Stimulated activated memory B cell treated with anti-CD40 and anti-IgM and Interleukin-4, amounts not matched to agents 10 μg/mL and 1 μg/mL and 100 μg/mL, for 72 hours (primary cell): ENCODE measurements at regions not wholly inside any gene's neighbourhood (a gene's known extent, or its start where the extent isn't known, plus 50 kb on each side); places are given as distances from the start of the nearest gene placed in this dataset.

Experiments used
- ATAC-seq: fragments of 150-1000 bp; cut with Tn5 transposase; 2 replicates; pipeline ENCODE4 v1.10.0; 2021
- H3K27ac Mint-ChIP-seq: one replicate; pipeline ENCODE4 v1.8.0; 2022; ENCODE audit warnings: mild to moderate bottlenecking, mixed read lengths
- H3K27me3 Mint-ChIP-seq: one replicate; pipeline ENCODE4 v1.8.0; 2022; ENCODE audit warnings: mixed read lengths
- H3K36me3 Mint-ChIP-seq: one replicate; pipeline ENCODE4 v1.8.0; 2022; ENCODE audit warnings: mixed read lengths
- H3K4me1 Mint-ChIP-seq: one replicate; pipeline ENCODE4 v1.8.0; 2022; ENCODE audit warnings: mixed read lengths
- H3K4me3 Mint-ChIP-seq: one replicate; pipeline ENCODE4 v1.8.0; 2022; ENCODE audit warnings: mild to moderate bottlenecking, moderate library complexity, mixed read lengths
- H3K9me3 Mint-ChIP-seq: one replicate; pipeline ENCODE4 v1.8.0; 2022; ENCODE audit warnings: mixed read lengths

DNA sequence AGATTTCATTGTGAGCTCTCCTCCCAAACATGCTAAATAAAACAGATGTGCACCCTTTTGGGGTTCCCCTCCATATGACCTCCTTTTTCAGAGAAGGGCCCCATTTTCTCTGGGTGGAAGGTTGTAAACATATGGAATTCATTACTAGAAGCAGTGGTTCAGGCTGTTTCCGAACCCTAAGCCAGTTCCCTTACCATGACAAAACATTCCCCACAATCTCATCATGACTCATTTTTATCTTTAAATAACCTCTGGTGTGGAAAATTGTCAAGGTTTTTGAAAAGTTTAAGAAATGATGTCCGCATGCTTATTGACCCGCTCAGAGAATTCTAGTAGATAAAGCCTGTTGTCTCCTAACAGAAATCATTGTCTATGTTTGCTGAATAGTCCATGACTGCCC is 127.3 kb upstream of the PIK3R1 start:
- no peaks in the 10 kb centered on the region for H3K27me3 Mint-ChIP-seq
- no peak overlapping the region for H3K27ac Mint-ChIP-seq
- no peaks in the 10 kb centered on the region for H3K4me1 Mint-ChIP-seq
- no peak for ATAC-seq
- H3K36me3 Mint-ChIP-seq: no peaks in the 10 kb centered on the region
- H3K9me3 Mint-ChIP-seq: peaks cover 6% of the 10 kb centered on the region
- no peak overlapping the region for H3K4me3 Mint-ChIP-seq

DNA sequence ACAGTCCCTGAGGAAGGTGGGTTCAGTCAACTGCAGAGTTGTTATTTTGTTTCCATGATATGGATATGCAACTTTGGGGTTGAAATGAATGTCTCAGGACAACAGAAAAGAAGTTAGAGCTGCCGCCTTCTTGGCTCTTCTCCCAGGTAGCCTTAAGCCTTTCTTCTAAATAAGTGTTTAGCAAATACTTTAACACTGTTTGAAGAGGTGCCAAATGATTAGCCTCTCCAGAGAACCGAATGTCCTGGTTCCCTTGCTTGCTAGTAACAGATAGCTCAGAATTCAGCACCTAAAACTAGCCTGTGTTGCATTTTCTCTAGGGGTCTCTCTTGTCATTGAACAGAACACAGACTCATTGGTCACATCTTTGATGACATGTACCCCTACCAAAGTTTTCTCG is 127.7 kb upstream of the PIK3R1 start:
- H3K4me1 Mint-ChIP-seq: no peaks in the 10 kb centered on the region
- peaks cover 6% of the 10 kb centered on the region for H3K9me3 Mint-ChIP-seq
- no peak for ATAC-seq
- H3K27ac Mint-ChIP-seq: no peak overlapping the region
- no peaks in the 10 kb centered on the region for H3K27me3 Mint-ChIP-seq
- H3K4me3 Mint-ChIP-seq: no peak overlapping the region
- H3K36me3 Mint-ChIP-seq: no peaks in the 10 kb centered on the region

DNA sequence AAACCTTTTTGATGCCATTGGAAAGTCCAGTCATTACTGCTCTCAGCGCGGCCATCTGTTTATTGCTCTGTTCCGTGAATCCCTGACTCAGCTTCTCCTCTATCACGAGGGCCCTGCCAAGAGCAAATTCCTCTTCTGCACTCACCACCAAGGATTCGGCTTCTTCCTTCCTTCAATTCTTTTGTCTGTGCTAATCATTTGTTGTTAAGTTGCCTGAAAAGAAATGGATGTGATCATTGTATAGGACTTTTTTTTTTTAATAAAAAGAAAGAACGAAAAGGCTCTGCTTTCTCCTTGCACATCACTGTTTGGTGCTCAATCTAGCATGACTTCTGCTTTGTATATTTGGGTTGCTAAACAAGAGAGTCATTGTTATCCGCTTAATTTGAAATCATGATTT is 128.7 kb upstream of the PIK3R1 start:
- Mint-ChIP-seq H3K27ac (no peak overlapping the region), H3K4me3 (no peak overlapping the region), H3K36me3 (no peaks in the 10 kb centered on the region), H3K4me1 (no peaks in the 10 kb centered on the region), H3K9me3 (peaks cover 6% of the 10 kb centered on the region), H3K27me3 (no peaks in the 10 kb centered on the region)
- ATAC-seq: no peak

DNA sequence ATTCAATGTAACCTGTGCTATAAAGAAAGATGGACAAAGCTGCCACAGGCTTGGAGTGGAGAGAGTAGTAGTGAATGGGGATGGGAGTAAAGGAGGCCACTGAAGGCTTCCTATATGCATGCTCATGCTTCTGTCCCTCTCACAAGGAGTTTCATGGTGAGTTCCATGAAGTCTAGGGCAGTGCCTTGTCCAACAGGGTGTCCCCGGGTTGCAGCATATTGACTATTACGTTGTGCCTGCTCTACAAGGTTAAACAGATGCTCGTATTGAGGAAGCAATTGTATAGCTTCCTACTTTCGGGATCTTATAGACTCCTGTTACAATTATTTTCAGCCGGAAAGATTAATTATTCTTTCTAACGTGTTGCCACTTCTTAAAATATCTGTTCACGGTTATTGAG is 129.1 kb upstream of the PIK3R1 start:
- Mint-ChIP-seq H3K9me3 (peaks cover 6% of the 10 kb centered on the region), H3K36me3 (no peaks in the 10 kb centered on the region), H3K4me3 (no peak overlapping the region), H3K27me3 (no peaks in the 10 kb centered on the region), H3K4me1 (no peaks in the 10 kb centered on the region), H3K27ac (no peak overlapping the region)
- no peak for ATAC-seq

DNA sequence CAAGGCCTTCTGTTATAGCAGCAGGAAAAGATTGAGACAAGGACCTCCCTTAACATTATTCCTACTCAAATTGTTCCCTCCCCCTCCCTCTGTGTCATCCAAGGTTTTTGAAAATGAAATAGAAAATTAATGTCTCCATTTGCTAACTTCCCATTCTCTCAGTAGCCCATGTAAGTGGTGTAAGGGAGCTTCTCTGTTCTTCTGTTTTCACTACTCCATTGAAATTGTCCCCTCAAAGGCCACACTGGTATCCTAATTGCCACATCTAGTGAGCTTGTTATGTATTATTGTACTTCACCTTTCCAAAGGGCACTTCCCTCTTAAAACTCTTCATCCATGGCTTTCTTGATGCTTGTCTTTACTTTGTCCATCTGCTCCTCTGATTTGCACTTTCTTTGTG is 131.2 kb upstream of the PIK3R1 start:
- Mint-ChIP-seq H3K4me1 (no peaks in the 10 kb centered on the region), H3K27me3 (peaks cover 7% of the 10 kb centered on the region), H3K27ac (no peak overlapping the region), H3K9me3 (no peaks in the 10 kb centered on the region), H3K4me3 (no peak overlapping the region), H3K36me3 (no peaks in the 10 kb centered on the region)
- no peak for ATAC-seq

DNA sequence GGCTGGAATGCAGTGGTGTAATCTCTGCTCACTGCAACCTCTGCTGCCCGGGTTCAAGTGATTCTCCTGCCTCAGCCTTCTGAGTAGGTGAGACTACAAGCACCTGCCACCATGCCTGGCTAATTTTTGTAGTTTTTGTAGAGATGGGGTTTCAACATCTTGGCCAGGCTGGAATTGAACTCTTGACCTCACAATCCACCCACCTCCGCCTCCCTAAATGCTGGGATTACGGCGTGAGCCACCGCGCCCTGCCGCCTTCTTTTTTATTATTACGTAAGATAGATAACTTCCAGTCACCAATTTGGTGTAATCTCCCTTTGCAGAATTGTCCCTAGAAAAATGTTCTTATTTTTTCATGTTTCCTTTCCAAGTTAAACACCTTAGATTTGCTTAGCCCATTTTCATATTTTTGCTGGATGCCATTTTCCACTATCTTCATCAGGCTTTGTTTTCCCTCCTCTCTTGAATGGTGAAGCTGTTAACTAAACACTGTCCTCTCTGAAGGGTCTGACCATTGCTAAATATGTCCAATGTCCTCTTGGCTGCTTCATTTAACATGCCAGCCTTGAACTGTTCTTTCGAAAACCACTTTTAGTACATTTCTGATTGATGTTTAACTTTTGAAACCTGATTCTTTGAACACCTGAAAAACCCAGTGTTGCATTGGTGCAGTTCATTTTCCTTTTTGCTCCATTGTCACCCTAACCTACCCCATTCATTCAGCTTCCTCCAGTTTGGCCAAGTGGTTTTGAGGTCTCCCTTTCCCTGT is 135.1 kb upstream of the PIK3R1 start:
- peaks cover 7% of the 10 kb centered on the region for H3K27me3 Mint-ChIP-seq
- H3K27ac Mint-ChIP-seq: no peak overlapping the region
- H3K9me3 Mint-ChIP-seq: no peaks in the 10 kb centered on the region
- ATAC-seq: no peak
- H3K36me3 Mint-ChIP-seq: no peaks in the 10 kb centered on the region
- H3K4me3 Mint-ChIP-seq: no peak overlapping the region
- no peaks in the 10 kb centered on the region for H3K4me1 Mint-ChIP-seq

DNA sequence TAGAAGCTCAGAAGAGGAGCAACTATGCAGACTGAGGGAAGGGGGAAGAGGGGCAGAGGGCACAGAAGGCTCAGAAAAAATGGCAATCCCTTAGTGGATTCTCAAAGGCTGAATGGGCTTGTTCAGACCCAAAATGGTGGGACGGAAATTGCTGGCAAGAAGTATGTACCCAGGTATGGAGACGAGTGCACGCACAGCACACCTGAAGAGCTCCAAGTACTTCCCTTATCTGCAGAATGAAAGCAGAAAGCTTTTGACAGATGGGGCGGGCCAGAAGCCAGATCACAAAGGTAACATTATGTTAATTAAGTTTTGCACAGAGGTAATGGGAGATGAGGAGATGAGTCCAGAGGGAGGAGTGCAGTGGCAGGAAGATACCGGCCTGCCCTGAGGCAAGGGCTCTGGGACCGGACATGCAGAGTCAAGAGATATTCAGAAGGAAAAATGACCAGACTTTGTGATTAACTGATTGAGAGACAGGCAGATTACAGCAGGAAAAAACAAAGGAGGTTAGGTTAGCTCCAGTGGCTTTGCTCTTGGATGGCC is 138.1 kb upstream of the PIK3R1 start:
- Mint-ChIP-seq H3K27ac (no peak overlapping the region), H3K4me1 (no peaks in the 10 kb centered on the region)
- no peak for ATAC-seq

DNA sequence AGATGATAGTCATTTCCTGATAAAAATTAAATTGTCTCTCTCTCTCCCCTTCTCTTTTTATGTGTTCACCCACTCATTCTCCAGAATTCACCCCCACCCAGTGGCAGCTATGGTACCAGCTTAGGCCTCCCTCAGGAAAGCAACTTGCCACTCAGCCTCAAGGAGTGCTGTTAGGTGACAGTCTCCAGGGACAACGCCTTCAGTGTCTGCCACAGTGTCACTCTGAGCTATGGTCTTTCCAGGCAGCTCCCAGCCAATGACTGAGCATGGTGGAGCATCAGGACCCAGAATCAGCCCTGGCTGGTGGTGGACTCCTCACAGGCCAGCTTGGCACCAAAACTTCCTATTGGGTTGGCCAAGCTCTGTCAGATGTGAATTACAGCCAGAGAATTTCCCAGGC is 140.9 kb upstream of the PIK3R1 start:
- Mint-ChIP-seq H3K9me3 (peaks cover 3% of the 10 kb centered on the region), H3K27me3 (no peaks in the 10 kb centered on the region), H3K4me1 (peaks cover 13% of the 10 kb centered on the region), H3K4me3 (no peak overlapping the region), H3K27ac (no peak overlapping the region), H3K36me3 (no peaks in the 10 kb centered on the region)
- ATAC-seq: no peak

More for the DNA sequence above, 138.1 kb upstream of the PIK3R1 start:
- Mint-ChIP-seq H3K4me3 (no peak overlapping the region), H3K9me3 (no peaks in the 10 kb centered on the region), H3K36me3 (no peaks in the 10 kb centered on the region), H3K27me3 (peaks cover 7% of the 10 kb centered on the region)

DNA sequence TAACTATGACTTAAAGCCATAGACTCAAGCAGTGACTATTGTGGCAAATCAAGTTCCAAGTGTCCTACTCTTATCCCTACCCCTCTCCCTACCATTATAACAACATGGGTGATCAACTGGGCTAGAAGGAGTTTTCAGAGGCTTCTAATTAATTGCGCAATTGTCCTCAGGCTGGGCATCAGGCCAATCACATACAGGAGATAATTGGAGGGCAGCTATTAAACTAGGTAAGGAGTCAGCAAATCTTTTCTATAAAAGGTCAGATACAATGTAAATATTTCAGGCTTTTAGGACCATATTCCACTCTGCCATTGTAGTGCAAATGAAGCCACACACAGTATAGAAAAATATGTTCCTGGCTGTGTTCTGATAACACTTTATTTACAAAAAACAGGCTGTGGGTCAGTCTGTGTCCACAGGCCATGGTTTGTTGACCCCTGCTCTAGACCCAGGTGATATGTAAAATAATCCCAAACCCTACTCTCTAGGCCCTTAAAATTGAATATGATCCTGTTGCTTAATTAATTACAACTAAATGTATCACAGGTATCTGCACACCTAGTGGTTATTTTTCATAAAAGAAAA is 141.4 kb upstream of the PIK3R1 start:
- Mint-ChIP-seq H3K4me1 (peaks cover 13% of the 10 kb centered on the region), H3K36me3 (no peaks in the 10 kb centered on the region), H3K27ac (no peak overlapping the region), H3K4me3 (no peak overlapping the region), H3K27me3 (no peaks in the 10 kb centered on the region), H3K9me3 (peaks cover 3% of the 10 kb centered on the region)
- ATAC-seq: no peak

DNA sequence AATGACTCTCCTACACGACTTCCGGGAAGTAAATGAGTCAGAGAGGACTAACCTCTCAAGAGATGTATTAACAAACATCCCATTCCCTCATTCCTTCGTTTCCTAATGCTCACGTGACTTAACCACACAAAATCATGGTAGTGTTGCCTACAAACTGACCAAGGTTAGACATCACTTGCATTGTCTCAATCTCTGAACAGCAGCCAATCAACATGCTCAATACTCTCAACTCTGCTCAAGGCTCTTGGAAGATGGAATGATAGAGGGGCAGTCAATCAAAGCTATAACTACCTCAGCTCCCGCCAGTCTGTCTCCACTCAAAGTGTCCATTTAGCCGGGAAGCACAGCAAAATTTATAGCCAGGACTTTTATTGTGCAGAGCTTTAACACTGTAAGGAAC is 143.8 kb upstream of the PIK3R1 start:
- ATAC-seq: no peak
- H3K4me3 Mint-ChIP-seq: no peak overlapping the region

DNA sequence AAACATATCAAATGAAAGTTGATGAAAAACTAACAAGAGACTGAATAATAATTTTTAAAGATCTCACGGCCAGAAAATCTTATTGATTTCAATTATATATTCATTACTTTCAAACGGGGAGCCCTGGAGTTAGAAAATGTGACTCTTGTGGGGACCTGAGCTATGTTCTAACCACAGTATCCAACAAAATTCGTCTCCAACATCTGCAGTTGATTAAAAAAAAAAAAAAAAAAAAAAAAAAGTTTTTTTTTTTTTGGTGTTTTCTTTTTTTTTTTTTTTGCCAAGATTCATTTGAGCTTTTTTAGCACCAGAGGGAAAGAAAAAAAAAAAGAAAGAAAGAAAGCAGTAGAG is 144.3 kb upstream of the PIK3R1 start:
- H3K27me3 Mint-ChIP-seq: no peaks in the 10 kb centered on the region
- no peaks in the 10 kb centered on the region for H3K36me3 Mint-ChIP-seq
- H3K27ac Mint-ChIP-seq: no peak overlapping the region
- ATAC-seq: no peak
- peaks cover 13% of the 10 kb centered on the region for H3K4me1 Mint-ChIP-seq
- H3K9me3 Mint-ChIP-seq: peaks cover 3% of the 10 kb centered on the region
- no peak overlapping the region for H3K4me3 Mint-ChIP-seq

More for the DNA sequence above, 143.8 kb upstream of the PIK3R1 start:
- Mint-ChIP-seq H3K9me3 (peaks cover 3% of the 10 kb centered on the region), H3K27ac (no peak overlapping the region), H3K27me3 (no peaks in the 10 kb centered on the region), H3K4me1 (peaks cover 13% of the 10 kb centered on the region), H3K36me3 (no peaks in the 10 kb centered on the region)

DNA sequence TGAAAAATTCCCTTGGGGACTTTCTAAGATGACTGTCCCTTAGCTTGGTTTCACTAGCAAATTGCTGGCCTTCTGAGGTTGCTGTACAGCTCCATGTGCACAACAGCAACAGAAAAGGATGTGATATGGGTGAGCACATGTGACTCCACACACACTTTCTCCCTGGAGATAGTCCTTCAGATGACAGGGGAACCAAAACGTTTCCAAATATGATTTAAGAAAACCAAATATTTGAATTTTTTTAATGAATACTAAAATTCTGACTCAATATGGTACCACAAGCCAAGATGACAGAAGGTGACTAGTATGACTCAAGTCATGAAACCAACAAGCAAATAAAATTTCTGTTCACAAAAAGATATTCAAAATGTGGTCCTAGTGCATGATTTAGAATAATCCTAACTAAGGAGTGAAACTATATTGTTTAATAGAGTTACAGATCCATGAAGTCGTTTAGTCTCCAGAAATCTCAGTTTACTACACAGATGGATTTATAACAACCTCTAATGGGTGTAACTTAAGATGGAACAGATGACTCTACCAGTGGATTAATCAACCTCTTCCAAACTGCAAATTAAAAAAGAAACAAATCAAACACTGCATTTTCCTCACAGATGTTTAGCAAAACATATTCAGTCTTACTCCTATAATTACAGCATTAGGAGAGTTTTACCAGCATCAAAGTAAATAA is 144.8 kb upstream of the PIK3R1 start:
- peak; percentile 88 for ATAC-seq
- Mint-ChIP-seq H3K4me3 (no peak overlapping the region), H3K27me3 (no peaks in the 10 kb centered on the region), H3K9me3 (peaks cover 6% of the 10 kb centered on the region), H3K27ac (no peak overlapping the region), H3K36me3 (no peaks in the 10 kb centered on the region), H3K4me1 (peaks cover 13% of the 10 kb centered on the region)

DNA sequence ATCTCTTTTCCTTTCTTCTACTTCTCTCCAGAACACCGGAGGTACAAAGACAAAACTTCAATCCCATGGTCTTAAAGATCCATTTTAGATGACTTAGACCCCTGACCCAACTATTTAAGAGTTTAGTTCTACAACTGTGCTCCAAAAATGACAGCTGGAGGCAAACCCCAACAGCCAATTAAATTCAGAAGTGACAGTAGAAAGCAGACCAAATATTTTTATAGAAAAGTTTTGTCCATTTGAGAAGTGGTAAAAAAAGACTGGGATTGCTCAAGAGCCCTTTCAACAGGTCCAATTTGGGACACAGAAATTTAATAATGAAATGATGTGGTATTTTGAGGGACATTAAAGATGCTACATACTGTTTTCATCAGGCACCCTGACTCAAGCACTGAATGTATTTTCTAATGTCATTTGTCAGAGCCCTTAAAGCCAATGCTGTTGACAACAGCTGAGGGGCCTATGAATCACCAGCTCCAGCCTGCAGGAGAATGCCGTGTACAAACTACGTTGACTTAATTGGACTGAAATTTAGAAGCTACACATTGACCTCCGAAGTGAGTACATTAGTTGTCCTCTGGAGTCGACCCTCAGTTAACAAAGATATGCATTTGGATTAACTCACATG is 147.5 kb upstream of the PIK3R1 start:
- Mint-ChIP-seq H3K4me3 (no peak overlapping the region), H3K36me3 (no peaks in the 10 kb centered on the region), H3K9me3 (peaks cover 10% of the 10 kb centered on the region), H3K27ac (no peak overlapping the region), H3K27me3 (no peaks in the 10 kb centered on the region), H3K4me1 (peaks cover 13% of the 10 kb centered on the region)
- no peak for ATAC-seq

DNA sequence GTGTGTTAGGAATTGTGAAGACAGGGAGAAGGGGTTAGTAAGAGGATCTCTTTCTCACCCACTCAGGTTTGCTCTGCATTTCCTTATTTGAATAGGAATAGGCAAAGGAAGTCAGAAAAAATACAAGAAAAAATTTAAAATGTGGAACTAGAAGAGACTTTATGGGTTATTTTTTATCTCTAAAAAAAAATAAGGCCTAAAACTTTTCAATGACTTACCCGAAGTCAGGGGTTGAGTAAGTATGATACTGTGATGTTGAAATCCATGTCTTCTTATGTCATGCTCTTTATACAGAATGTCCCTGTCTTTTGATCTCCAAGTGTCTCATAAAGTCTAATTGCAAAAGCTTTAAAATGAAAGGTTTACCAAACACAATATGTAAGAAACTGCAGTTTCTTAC is 148.3 kb upstream of the PIK3R1 start:
- Mint-ChIP-seq H3K27me3 (no peaks in the 10 kb centered on the region), H3K27ac (no peak overlapping the region), H3K9me3 (peaks cover 14% of the 10 kb centered on the region), H3K36me3 (peaks cover 6% of the 10 kb centered on the region), H3K4me3 (no peak overlapping the region), H3K4me1 (peaks cover 13% of the 10 kb centered on the region)
- no peak for ATAC-seq

DNA sequence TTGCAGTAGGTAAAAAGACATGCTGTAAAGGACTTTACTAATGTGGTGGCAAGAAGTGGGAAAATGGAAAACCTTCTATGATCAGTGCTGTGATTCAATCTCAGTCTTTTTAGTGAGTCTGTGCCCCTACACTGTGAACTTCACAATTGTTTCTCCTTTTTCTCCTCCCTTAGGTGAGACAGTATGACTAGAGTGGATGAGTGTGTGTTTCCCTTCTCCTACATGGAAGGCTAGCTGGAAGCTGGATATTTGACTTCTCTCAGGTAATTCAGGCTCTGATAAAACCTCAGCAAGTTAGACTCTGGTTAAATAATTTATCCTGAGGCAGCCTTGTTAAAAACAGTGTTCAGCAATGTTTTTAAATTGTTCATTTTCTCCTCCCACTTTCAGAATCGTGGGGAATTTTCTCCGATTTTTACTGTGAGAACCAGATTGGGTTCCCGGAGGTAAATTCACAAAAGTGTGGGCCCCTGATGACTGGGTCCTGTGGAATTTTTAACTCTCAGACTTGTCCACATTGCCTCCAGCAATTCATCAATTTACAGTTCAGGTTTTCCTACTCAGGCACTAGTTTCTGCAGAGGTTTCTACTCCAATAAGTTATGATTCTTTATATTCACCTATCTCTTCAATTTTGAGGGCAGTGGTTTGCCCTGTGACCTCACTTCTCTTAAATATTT is 149.1 kb upstream of the PIK3R1 start:
- peaks cover under 1% of the 10 kb centered on the region for H3K27me3 Mint-ChIP-seq
- peaks cover 14% of the 10 kb centered on the region for H3K9me3 Mint-ChIP-seq
- H3K27ac Mint-ChIP-seq: no peak overlapping the region
- H3K4me3 Mint-ChIP-seq: no peak overlapping the region
- peaks cover 7% of the 10 kb centered on the region for H3K4me1 Mint-ChIP-seq
- no peak for ATAC-seq
- peaks cover 6% of the 10 kb centered on the region for H3K36me3 Mint-ChIP-seq
